GM21423 (cell line): ENCODE measurements at regions not wholly inside any gene's neighbourhood (a gene's known extent, or its start where the extent isn't known, plus 50 kb on each side); places are given as distances from the start of the nearest gene placed in this dataset.
A peak's percentile ranks its signal among the peaks of the same experiment; 100 is the strongest.
"Not testable (repeated sequence)": the region's sequence is repeated elsewhere in the genome, so short reads cannot be mapped to it uniquely, and the experiment has no call there.

ENCODE experiments used
- ATAC-seq: cut with Tn5 transposase; IDR thresholded peaks from one replicate; pipeline ENCODE4 v1.9.1; 2021; ENCODE audit warnings: mild to moderate bottlenecking, moderate library complexity; ENCODE audit not compliant: unreplicated experiment

GRCh38 chr18:53821141-53821540, 403.3 kb downstream of the MBD2 start:
- not testable (repeated sequence) for ATAC-seq

GRCh38 chr18:53819671-53820070, 404.8 kb downstream of the MBD2 start:
- ATAC-seq: no peak

- no peak for ATAC-seq
Measured at GRCh38 chr18:53819174-53819573, 405.3 kb downstream of the MBD2 start.

- no peak for ATAC-seq
Measured at GRCh38 chr18:53817976-53818950, 406.2 kb downstream of the MBD2 start.

- ATAC-seq: no peak
Measured at GRCh38 chr18:53800171-53800570, 424.3 kb downstream of the MBD2 start.

GRCh38 chr18:53799134-53799533, 425.3 kb downstream of the MBD2 start:
- ATAC-seq: no peak

- no peak for ATAC-seq
Measured at GRCh38 chr18:53798516-53798915, 426.0 kb downstream of the MBD2 start.

GRCh38 chr18:53797998-53798495, 426.4 kb downstream of the MBD2 start:
- ATAC-seq: no peak

GRCh38 chr18:53796040-53796729, 428.3 kb downstream of the MBD2 start:
- ATAC-seq: peak; percentile 67

GRCh38 chr18:53795610-53796009, 428.9 kb downstream of the MBD2 start:
- ATAC-seq: no peak

GRCh38 chr18:53795061-53795460, 429.4 kb downstream of the MBD2 start:
- ATAC-seq: no peak

GRCh38 chr18:53792762-53793161, 431.7 kb downstream of the MBD2 start:
- ATAC-seq: no peak

GRCh38 chr18:53790786-53791185, 433.7 kb downstream of the MBD2 start:
- no peak for ATAC-seq

- ATAC-seq: no peak
Measured at GRCh38 chr18:53789376-53790247, 434.9 kb downstream of the MBD2 start.

GRCh38 chr18:53785811-53786210, 438.7 kb downstream of the MBD2 start:
- ATAC-seq: no peak

- ATAC-seq: no peak
Measured at GRCh38 chr18:53784253-53784652, 440.2 kb downstream of the MBD2 start.

- no peak for ATAC-seq
Measured at GRCh38 chr18:53780666-53781065, 443.8 kb downstream of the MBD2 start.

- no peak for ATAC-seq
Measured at GRCh38 chr18:53772293-53772692, 452.2 kb downstream of the MBD2 start.

GRCh38 chr18:53771664-53772063, 452.8 kb downstream of the MBD2 start:
- no peak for ATAC-seq

- no peak for ATAC-seq
Measured at GRCh38 chr18:53765211-53765610, 459.3 kb downstream of the MBD2 start.

GRCh38 chr18:53764086-53764485, 460.4 kb downstream of the MBD2 start:
- no peak for ATAC-seq
